Aorta (tissue), 5 donors: ENCODE measurements at regions not wholly inside any gene's neighbourhood (a gene's known extent, or its start where the extent isn't known, plus 50 kb on each side); places are given as distances from the start of the nearest gene placed in this dataset.

ENCODE experiments used
- ATAC-seq: fragments of 200-7000 bp; cut with Tn5 transposase; one replicate; pipeline ENCODE4 v1.9.1; 2022; ENCODE audit warnings: moderate library complexity; ENCODE audit not compliant: low FRiP score
- DNase-seq, 2 donors: peaks; one replicate each; pipeline ENCODE4 v3.0.0-alpha.2; 2020
- H3K27ac ChIP-seq, 2 donors: one replicate each; pipeline ENCODE4 v1.5.1; 2013; ENCODE audit warnings: low read length in 2 of 2, mild to moderate bottlenecking in 2 of 2, moderate library complexity in 2 of 2, control low read depth in 1 of 2, inconsistent platforms in 1 of 2, low read depth in 1 of 2
- H3K27me3 ChIP-seq, 2 donors: one replicate each; pipeline ENCODE4 v1.6.1; 2013; ENCODE audit warnings: control low read depth in 1 of 2, low read length in 1 of 2, mild to moderate bottlenecking in 1 of 2, moderate library complexity in 1 of 2; ENCODE audit not compliant: insufficient read depth in 2 of 2, control insufficient read depth in 1 of 2
- H3K36me3 ChIP-seq, 2 donors: one replicate each; pipeline ENCODE4 v1.6.1; 2013; ENCODE audit warnings: control low read depth in 1 of 2, low read length in 1 of 2, mild to moderate bottlenecking in 1 of 2; ENCODE audit not compliant: insufficient read depth in 2 of 2, control insufficient read depth in 1 of 2
- H3K4me1 ChIP-seq, 2 donors: one replicate each; pipeline ENCODE4 v1.6.1; 2013; ENCODE audit warnings: low read length in 2 of 2, control low read depth in 1 of 2, mild to moderate bottlenecking in 1 of 2, moderate library complexity in 1 of 2; ENCODE audit not compliant: insufficient read depth in 2 of 2, control insufficient read depth in 1 of 2
- H3K4me3 ChIP-seq, 2 donors: one replicate each; pipeline ENCODE4 v1.5.1; 2013; ENCODE audit warnings: low read length in 2 of 2, control low read depth in 1 of 2, mild to moderate bottlenecking in 1 of 2
- H3K9me3 ChIP-seq: one replicate; pipeline ENCODE4 v1.6.1; 2013; ENCODE audit warnings: mild to moderate bottlenecking, low read length; ENCODE audit not compliant: control insufficient read depth
- WGBS, 2 donors: extraction: QIAGEN DNeasy Blood & Tissue Kit; methylation state at CpG; one replicate each; pipeline ENCODE4 v1.1.7; 2013; 5-methylcytosine and 5-hydroxymethylcytosine counted together
- intact Hi-C, 2 donors: fragments of 100-400 bp; cut with DNase I; formaldehyde crosslinking; loops; one replicate each; pipeline versions ENCODE4 v1.14.2 to v1.15.0; 2022
- donor health status: healthy with polysubstance abuse.
- donor health status: Bipolar disorder and iron deficiency.
- donor health status: DM: no; HTN: no; CAD: no.
- donor health status: DM: no; HTN: no; CAD: no.
- donor health status: DM: yes; HTN: yes; CAD: no.

DNA sequence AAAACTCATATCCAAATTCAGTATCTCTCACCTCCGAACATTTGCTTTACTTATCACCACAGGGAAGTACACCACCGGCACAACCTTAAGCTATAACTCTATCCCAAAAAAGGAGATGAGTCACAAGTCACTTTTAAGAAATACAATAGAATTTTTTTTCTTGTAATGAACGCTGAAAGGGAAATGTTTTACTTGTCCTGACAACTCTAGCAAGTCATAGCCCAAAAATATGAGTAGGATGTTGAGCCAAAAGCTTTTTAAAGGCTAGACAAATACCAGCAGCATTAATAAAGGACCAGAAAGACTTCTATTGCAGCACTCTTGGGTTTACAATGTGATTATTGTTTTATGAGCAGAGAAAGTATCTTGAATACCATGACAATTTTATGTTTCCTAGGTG, 147.3 kb upstream of the FST start:
- no peak overlapping the region for H3K4me3 ChIP-seq
- peak overlapping the region in 1 of 2 donors; percentile 39 for H3K27ac ChIP-seq
- peaks cover 6 to 9% of the 10 kb centered on the region in 2 donors for H3K4me1 ChIP-seq
- H3K9me3 ChIP-seq = no peaks in the 10 kb centered on the region
- 3 to 7% methylated on average over 3 of the region's 3 CpGs for WGBS, 2 donors
- ATAC-seq (no peak), DNase-seq (no peak)
- H3K36me3 ChIP-seq = no peaks in the 10 kb centered on the region
- H3K27me3 ChIP-seq = no peaks in the 10 kb centered on the region
- intact Hi-C loops = loop anchor here in 1 of 2 donors (10.0 kb wide), 1 partner anchor 88 kb away; no protein-coding TSS in a partner anchor

DNA sequence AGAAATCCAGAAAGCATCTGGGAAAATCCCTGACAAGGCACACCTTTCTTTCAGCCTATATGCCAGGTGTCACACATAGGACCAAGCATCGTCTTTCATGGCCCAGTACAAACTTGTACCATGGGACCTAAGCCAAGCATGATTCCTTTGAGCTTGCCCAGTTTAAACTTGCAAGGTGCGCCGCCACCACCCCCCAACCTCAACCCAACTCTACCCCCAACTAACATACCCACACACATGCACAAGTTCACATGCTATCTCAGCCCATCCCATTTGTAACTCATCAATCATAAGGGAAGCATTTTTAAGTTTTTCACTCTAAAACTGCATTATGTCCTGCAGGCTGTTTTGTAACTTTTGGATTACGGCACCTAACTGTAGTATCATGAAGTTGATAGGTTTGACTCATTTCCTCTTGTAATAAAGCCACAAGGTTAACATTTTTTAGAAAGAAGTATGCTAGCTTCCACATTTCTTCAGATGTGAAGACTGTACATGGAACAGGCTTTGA, 145.9 kb upstream of the FST start:
- ATAC-seq (no peak), DNase-seq (no peak)
- intact Hi-C loops = loop anchor here in 1 of 2 donors (10.0 kb wide), 1 partner anchor 90 kb away; no protein-coding TSS in a partner anchor
- no peaks in the 10 kb centered on the region for H3K27me3 ChIP-seq
- H3K36me3 ChIP-seq = no peaks in the 10 kb centered on the region
- H3K4me1 ChIP-seq = peaks cover 6 to 9% of the 10 kb centered on the region in 2 donors
- no peak overlapping the region for H3K4me3 ChIP-seq
- 72 to 78% methylated on average over 4 of the region's 4 CpGs for WGBS, 2 donors
- H3K27ac ChIP-seq = peak overlapping the region; percentile 10 to 39
- no peaks in the 10 kb centered on the region for H3K9me3 ChIP-seq

DNA sequence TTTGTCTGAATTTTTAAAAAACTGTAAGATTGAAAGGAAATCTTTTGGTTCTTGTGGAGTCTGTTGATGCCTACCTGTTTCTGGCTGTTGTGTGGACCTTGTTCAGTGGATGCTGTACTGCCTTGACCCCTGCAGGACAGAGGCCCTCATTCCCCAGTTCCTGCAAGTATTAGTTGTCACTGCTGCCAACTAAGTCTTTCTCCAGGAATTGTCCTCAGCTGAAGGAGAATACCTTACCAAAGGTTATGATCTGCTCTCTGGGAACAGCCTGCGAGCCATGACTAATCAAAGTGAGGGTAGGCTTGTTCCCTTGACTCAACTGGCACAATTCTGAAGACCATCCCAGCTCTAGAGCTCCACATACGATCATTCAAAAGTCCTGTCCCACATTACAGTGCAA, 145.3 kb upstream of the FST start:
- intact Hi-C loops = loop anchor here in 1 of 2 donors (10.0 kb wide), 1 partner anchor 90 kb away; no protein-coding TSS in a partner anchor
- no peak for DNase-seq
- Histone ChIP-seq H3K9me3 (no peaks in the 10 kb centered on the region), H3K27ac (peak overlapping the region in 1 of 2 donors; percentile 11), H3K4me3 (no peak overlapping the region), H3K36me3 (no peaks in the 10 kb centered on the region), H3K4me1 (peaks cover 4 to 9% of the 10 kb centered on the region in 2 donors), H3K27me3 (no peaks in the 10 kb centered on the region)
- ATAC-seq = no peak
- WGBS, 2 donors = 94 to 98% methylated on average over 2 of the region's 2 CpGs

DNA sequence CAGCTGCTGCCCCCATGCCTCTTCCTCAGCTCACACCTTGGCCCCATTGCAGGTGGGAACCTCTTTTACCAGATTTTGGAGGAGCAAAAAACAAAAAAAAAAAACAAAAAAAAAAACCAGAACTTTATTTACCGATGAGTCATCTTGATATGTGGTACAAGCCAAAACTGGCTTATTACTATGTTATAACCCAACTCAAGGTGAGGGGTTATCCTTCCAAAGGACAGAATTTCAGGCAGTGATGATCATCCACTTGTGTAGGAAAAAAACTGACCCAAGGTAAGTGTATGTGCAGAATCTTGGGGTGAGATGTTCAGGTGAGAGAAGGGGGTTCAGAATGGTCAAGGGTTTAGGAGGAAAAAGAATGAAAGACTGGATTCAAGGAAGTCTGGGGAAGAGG, 142.6 kb upstream of the FST start:
- Histone ChIP-seq H3K27me3 (no peaks in the 10 kb centered on the region), H3K4me1 (peaks cover 4 to 9% of the 10 kb centered on the region in 2 donors), H3K27ac (no peak overlapping the region), H3K4me3 (no peak overlapping the region), H3K9me3 (no peaks in the 10 kb centered on the region), H3K36me3 (no peaks in the 10 kb centered on the region)
- 91 to 100% methylated on average over 1 of the region's 1 CpG for WGBS, 2 donors
- DNase-seq (no peak), ATAC-seq (no peak)
- intact Hi-C loops = loop anchor here in 1 of 2 donors (10.0 kb wide), 1 partner anchor 93 kb away; no protein-coding TSS in a partner anchor

DNA sequence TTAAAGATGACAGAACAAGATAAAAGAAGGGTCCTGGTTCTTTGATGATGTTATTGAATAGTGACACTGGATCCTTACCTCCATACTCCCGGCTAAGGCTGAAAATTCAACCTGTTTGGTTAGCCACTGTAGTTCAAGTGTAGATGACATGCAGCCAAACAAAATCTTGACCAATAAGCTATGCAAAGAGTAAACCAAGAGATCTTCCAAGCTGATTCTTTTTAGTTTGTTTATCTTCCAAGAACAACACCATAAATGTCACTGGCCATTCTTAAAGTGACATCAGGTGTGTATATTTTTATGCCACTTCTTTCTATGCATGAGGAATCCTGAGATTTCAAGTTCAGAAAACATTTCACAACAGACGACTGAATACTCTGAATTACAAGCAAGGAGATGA, 141.5 kb upstream of the FST start:
- Histone ChIP-seq H3K27ac (no peak overlapping the region), H3K9me3 (no peaks in the 10 kb centered on the region), H3K4me1 (peaks cover 1 to 4% of the 10 kb centered on the region in 2 donors), H3K27me3 (no peaks in the 10 kb centered on the region), H3K36me3 (no peaks in the 10 kb centered on the region), H3K4me3 (no peak overlapping the region)
- DNase-seq (no peak), ATAC-seq (no peak)
- 81 to 82% methylated on average over 2 of the region's 2 CpGs for WGBS, 2 donors
- intact Hi-C loops = loop anchor here in 1 of 2 donors (10.0 kb wide), 1 partner anchor 94 kb away; no protein-coding TSS in a partner anchor

DNA sequence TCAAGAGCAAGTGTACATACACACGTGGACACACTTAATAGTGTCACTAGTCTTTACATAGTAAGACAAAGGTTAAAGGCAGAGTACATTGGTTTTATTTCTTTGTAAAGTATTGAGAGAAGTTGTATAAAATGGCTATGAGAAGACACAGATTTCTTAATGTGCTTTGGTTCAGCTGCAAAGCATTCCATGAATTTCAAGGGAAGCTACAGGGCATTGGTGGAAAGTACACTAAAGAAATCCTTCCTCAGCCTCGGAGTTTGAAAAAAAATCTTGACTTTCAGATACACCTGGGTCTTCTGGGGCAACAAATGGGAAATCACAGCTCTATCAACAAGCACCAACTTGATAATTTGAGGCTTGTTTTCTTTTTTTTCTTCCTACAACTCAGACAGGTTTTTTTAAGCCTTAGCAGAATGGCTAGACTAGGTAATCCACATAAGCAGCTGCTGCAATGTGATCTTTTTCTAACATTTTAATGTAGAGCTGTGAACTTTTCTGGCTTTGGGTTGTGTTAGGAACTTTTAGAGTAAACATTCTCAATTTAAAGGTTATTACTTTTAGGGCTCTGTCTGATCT, 140.4 kb upstream of the FST start:
- intact Hi-C loops = loop anchor here in 1 of 2 donors (10.0 kb wide), 1 partner anchor 95 kb away; no protein-coding TSS in a partner anchor
- no peaks in the 10 kb centered on the region for H3K9me3 ChIP-seq
- H3K27ac ChIP-seq = no peak overlapping the region
- WGBS, 2 donors = 48 to 49% methylated on average over 2 of the region's 2 CpGs
- ATAC-seq = no peak
- no peak overlapping the region for H3K4me3 ChIP-seq
- H3K27me3 ChIP-seq = no peaks in the 10 kb centered on the region
- peaks cover 0 to 1% of the 10 kb centered on the region in 2 donors for H3K4me1 ChIP-seq
- H3K36me3 ChIP-seq = no peaks in the 10 kb centered on the region
- no peak for DNase-seq

DNA sequence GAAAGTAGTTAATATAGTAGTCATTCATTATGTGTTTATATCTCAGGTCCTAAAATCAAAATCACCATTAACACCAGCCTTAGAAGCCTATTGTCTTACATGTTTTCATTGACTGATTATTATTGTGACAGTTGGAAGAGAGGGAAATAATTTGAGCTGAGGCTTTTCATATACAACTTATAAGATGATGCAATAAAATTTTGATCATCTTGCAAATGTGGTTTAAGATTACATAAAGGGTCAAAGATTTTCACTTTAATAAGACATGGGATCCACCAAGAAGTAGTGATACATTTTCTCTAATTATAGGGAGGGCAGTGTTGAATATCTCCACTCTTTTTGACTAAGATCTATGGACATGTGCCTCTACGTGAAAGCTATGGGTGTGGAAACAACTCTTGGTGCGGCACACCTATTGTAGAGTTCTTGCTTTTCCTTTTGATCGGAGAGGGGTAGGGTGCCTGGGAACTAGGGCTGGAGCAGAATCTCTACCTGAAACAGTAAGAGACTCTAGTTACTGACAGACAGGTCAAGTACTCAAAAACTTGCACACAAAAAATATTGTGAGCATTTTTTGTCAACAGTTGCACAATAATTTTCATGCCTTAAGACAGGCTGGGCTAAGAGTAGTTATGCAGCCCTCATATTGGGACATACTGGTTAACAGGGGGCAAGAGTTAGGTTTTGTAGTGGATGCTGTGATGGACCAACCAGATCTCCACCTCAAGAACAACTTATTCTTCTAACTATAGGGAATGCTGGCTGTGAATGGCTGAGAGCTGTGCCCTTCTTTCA, 139.3 kb upstream of the FST start:
- H3K27ac ChIP-seq = no peak overlapping the region
- no peak overlapping the region for H3K4me3 ChIP-seq
- no peaks in the 10 kb centered on the region for H3K36me3 ChIP-seq
- DNase-seq (no peak), ATAC-seq (no peak)
- H3K9me3 ChIP-seq = no peaks in the 10 kb centered on the region
- 93 to 95% methylated on average over 3 of the region's 3 CpGs for WGBS, 2 donors
- intact Hi-C loops = no loop called here
- no peaks in the 10 kb centered on the region for H3K27me3 ChIP-seq
- H3K4me1 ChIP-seq = no peaks in the 10 kb centered on the region

DNA sequence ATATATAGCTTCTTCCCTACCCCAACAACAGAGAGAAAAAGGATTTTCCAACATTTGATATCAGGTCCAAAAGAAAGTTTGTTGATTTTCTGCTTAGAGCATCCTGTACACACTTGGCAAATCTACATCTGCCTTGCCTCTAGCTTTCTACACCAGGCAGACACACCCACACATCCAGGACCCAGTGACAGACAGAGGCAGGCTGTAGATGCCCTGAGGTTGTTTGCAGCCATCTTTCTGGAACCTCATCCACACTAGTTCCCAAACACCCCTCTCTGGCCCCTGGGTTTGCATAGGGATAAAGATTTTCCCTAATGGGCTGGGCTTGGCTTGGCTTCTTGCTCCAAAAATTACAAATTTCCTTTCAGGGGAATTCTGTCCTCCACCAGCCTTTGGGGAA, 138.2 kb upstream of the FST start:
- no peaks in the 10 kb centered on the region for H3K4me1 ChIP-seq
- DNase-seq (no peak), ATAC-seq (no peak)
- intact Hi-C loops = no loop called here
- no peak overlapping the region for H3K27ac ChIP-seq
- H3K9me3 ChIP-seq = no peaks in the 10 kb centered on the region
- no peaks in the 10 kb centered on the region for H3K27me3 ChIP-seq
- H3K36me3 ChIP-seq = no peaks in the 10 kb centered on the region
- H3K4me3 ChIP-seq = no peak overlapping the region
